Lower leg skin (tissue), 4 donors: ENCODE measurements at regions not wholly inside any gene's neighbourhood (a gene's known extent, or its start where the extent isn't known, plus 50 kb on each side); places are given as distances from the start of the nearest gene placed in this dataset.

Source experiments
- DNase-seq, 2 donors: peaks; one replicate each; pipeline ENCODE4 v3.0.0-alpha.2; 2019; ENCODE audit warnings: low spot score in 2 of 2
- H3K4me3 ChIP-seq: fragments of 200-600 bp; sonication (generic); 2 replicates; pipeline ENCODE4 v1.5.1; 2017; ENCODE audit warnings: mild to moderate bottlenecking, low read depth; ENCODE audit not compliant: poor library complexity, severe bottlenecking
- CTCF ChIP-seq, 3 donors: fragments of 450-650 bp; IDR thresholded peaks; one replicate each; pipeline ENCODE4 v1.5.1; 2016; ENCODE audit warnings: antibody characterized with exemption in 3 of 3, mild to moderate bottlenecking in 3 of 3, moderate library complexity in 2 of 3
- POLR2A ChIP-seq, 2 donors: fragments of 450-650 bp; IDR thresholded peaks; one replicate each; pipeline ENCODE4 v1.6.1; 2016 to 2017; ENCODE audit warnings: antibody characterized with exemption in 2 of 2, mild to moderate bottlenecking in 1 of 2, moderate library complexity in 1 of 2
- WGBS, 2 donors: methylation state at CpG; one replicate each; pipeline ENCODE4 v1.1.5; 2018; 5-methylcytosine and 5-hydroxymethylcytosine counted together
- intact Hi-C: fragments of 100-400 bp; cut with DNase I; formaldehyde crosslinking; loops from one replicate; pipeline ENCODE4 v1.15.0; 2023; ENCODE audit warnings: low total_unique reads

DNA sequence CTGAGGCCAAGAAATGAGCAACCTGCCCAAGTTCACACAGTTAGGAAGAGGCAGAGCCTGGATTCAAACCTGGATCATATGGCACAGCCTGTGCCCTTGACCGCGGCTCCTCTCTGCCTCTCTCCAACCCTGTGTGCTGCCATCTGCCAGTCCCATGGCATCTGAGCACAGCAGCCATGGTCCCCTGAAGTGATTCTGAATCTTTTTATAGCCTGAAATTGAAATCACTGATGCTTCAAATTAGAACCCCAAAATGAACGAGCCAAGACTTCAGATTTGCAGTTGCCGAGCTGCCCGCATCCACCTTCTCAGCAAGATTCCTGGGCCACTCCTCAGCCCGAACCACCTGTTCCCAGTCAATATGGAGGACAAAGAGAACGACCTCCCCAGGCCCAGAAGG, 252.7 kb downstream of the CTTN start:
- no peak overlapping the region for H3K4me3 ChIP-seq
- intact Hi-C loops: no loop called here
- 81 to 88% methylated on average over 7 of the region's 7 CpGs for WGBS, 2 donors
- no peak for TF ChIP-seq CTCF (IDR thresholded peaks at IDR 0.05)
- TF ChIP-seq POLR2A (IDR thresholded peaks at IDR 0.05): no peak
- no peak for DNase-seq

- TF ChIP-seq CTCF (IDR thresholded peaks at IDR 0.05) (no peak), POLR2A (IDR thresholded peaks at IDR 0.05) (no peak)
- intact Hi-C loops: no loop called here
- no peak overlapping the region for H3K4me3 ChIP-seq
- DNase-seq: no peak
- WGBS, 2 donors: 71 to 79% methylated on average over 8 of the region's 8 CpGs
Measured at GRCh38 chr11:70654016-70654415, 255.7 kb downstream of the CTTN start.

GRCh38 chr11:70655816-70656215, 257.5 kb downstream of the CTTN start:
- DNase-seq: no peak
- TF ChIP-seq POLR2A (IDR thresholded peaks at IDR 0.05): no peak
- TF ChIP-seq CTCF (IDR thresholded peaks at IDR 0.05): no peak
- H3K4me3 ChIP-seq: no peak overlapping the region
- intact Hi-C loops: no loop called here
- WGBS, 2 donors: 77 to 85% methylated on average over 8 of the region's 8 CpGs

DNA sequence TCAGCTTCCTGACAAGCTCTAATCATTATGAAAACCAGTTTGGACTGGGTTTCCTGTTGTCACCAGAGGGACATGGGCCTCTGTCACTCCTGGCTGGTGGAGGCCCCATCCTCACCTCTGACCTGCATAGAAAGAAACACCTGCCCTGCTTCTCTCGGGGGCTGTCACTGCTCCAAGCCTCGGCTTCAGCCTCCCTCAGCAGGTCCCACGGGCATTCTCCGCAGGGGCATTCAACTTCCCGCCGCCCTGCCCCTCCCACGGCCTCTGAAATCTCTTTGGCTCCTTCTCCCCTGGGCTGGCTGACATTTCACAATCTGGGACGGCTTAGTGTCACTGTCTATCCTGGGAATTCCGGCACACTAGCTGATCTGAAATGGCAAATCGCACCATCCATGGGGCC, 257.9 kb downstream of the CTTN start:
- DNase-seq: no peak
- intact Hi-C loops: no loop called here
- WGBS, 2 donors: 63 to 66% methylated on average over 10 of the region's 10 CpGs
- TF ChIP-seq CTCF (IDR thresholded peaks at IDR 0.05) (no peak), POLR2A (IDR thresholded peaks at IDR 0.05) (no peak)
- H3K4me3 ChIP-seq: no peak overlapping the region

DNA sequence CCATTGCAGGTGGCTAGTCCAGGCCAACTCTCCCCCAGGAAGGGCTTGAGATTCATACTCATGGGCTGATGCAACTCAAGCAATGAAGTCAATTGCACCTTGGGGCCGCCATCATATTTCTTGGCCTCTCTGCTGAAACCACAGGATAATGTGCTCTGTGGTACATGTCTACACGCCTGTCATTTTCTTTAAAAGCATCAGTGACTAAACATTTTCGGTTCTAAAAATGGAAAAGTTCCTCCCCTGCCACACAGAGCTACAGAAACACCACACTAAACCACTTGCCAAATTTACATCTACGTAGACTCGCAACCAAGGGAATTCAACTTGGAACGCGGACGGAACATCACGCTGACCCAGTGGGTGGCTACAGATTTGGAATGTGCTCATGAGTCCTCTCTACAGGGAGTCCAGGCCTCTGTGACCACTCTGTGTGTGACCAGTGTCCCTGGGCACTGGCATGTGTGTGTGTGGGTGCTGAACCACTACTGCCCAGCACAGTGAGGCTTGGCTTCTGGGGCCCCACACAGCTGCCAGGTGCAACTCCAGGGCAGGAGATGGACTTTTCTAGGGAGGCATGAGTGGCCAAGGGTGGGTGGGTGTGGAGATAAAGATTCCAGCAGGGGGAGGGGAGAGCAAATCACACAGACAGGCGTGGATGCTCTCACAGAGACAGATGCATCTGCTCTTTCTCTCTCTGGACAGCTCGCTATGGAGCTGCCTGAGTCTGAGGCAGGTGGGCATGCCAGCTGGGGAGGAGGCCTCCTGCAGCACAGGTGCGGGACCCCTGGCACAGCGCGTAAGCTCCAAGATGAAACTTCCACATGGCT, 261.9 kb downstream of the CTTN start:
- WGBS, 2 donors: 89 to 90% methylated on average over 14 of the region's 14 CpGs

More for the DNA sequence above, 261.9 kb downstream of the CTTN start:
- no peak overlapping the region for H3K4me3 ChIP-seq
- DNase-seq: no peak
- intact Hi-C loops: no loop called here
- TF ChIP-seq POLR2A (IDR thresholded peaks at IDR 0.05) (no peak), CTCF (IDR thresholded peaks at IDR 0.05) (no peak)
